Astrocyte (in vitro differentiated cells and primary cell): ENCODE measurements at regions not wholly inside any gene's neighbourhood (a gene's known extent, or its start where the extent isn't known, plus 50 kb on each side); places are given as distances from the start of the nearest gene placed in this dataset.

ENCODE experiments used
- CTCF ChIP-seq: IDR thresholded peaks from 2 replicates; pipeline ENCODE4 v1.5.1; 2011; ENCODE audit warnings: low read depth, mild to moderate bottlenecking, inconsistent platforms, low read length, moderate library complexity; ENCODE audit not compliant: insufficient read depth
- EZH2 ChIP-seq: IDR thresholded peaks from 2 replicates; pipeline ENCODE4 v1.6.1; 2012; ENCODE audit warnings: mild to moderate bottlenecking, low read length, inconsistent platforms; ENCODE audit not compliant: insufficient read depth

DNA sequence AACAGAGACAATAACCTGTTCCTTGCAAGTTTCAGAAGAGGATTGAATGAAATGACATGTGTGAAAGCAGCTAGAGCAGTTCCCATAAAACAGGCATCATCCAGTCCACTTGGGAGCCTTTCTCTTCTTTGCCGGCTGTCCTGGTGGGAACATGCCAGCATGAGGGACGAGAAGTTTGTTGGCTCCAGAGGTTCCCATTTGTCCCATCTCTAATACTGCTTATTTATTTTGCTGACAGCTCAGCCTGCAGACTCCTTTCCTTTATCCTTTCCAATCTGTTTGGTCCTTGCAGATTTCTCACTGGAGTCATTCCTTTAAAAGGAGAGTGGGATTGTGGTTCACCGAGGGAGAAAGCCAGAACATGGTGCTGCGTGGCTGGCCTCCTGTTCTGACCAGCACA is 321.5 kb upstream of the CLINT1 start:
- TF ChIP-seq CTCF (no peak), EZH2 (no peak)
